GM12878 (cell line): ENCODE measurements at regions not wholly inside any gene's neighbourhood (a gene's known extent, or its start where the extent isn't known, plus 50 kb on each side); places are given as distances from the start of the nearest gene placed in this dataset.

Source experiments
- E2F4 ChIP-seq: IDR thresholded peaks from 2 replicates; pipeline ENCODE4 v1.6.1; 2012; ENCODE audit warnings: low read depth, low read length, improper control_type of control experiment
- MAX ChIP-seq: IDR thresholded peaks from 2 replicates; pipeline ENCODE4 v1.6.1; 2012; ENCODE audit warnings: low read depth, low read length, improper control_type of control experiment
- NR2C2 ChIP-seq: IDR thresholded peaks from 2 replicates; pipeline ENCODE4 v1.6.1; 2011; ENCODE audit warnings: borderline replicate concordance, low read depth; ENCODE audit not compliant: control insufficient read depth, insufficient read length
- RELB ChIP-seq: fragments of 450-650 bp; IDR thresholded peaks from 2 replicates; pipeline ENCODE4 v1.6.1; 2017; ENCODE audit warnings: low read depth, mild to moderate bottlenecking, moderate library complexity
- YY1 ChIP-seq: IDR thresholded peaks from 2 replicates; pipeline ENCODE4 v1.6.1; 2011; ENCODE audit warnings: low read depth, mild to moderate bottlenecking, low read length

- TF ChIP-seq RELB (no peak), MAX (no peak), NR2C2 (no peak), YY1 (no peak), E2F4 (no peak)
Observed at GRCh38 chr1:181160322-181160721, 71.8 kb downstream of the IER5 start.
